Peyer's patch (tissue), 4 donors: ENCODE measurements at regions not wholly inside any gene's neighbourhood (a gene's known extent, or its start where the extent isn't known, plus 50 kb on each side); places are given as distances from the start of the nearest gene placed in this dataset.

Experiments used
- DNase-seq, 3 donors: peaks; one replicate each; pipeline ENCODE4 v3.0.0-alpha.2; 2017 to 2019
- H3K27ac ChIP-seq, 4 donors: fragments of 200-600 bp; sonication (generic); one replicate each; pipeline ENCODE4 v1.5.1; 2016 to 2019
- H3K27me3 ChIP-seq, 2 donors: fragments of 200-600 bp; sonication (generic); one replicate each; pipeline ENCODE4 v1.5.1; 2019
- H3K36me3 ChIP-seq, 3 donors: fragments of 200-600 bp; sonication (generic); one replicate each; pipeline ENCODE4 v1.5.1; 2016 to 2019
- H3K4me1 ChIP-seq, 4 donors: fragments of 200-600 bp; sonication (generic); one replicate each; pipeline ENCODE4 v1.5.1; 2016 to 2019
- H3K4me3 ChIP-seq, 4 donors: fragments of 200-600 bp; sonication (generic); 1 replicate in 3 of 4; 2 replicates in 1 of 4; pipeline ENCODE4 v1.5.1; 2016 to 2019; ENCODE audit warnings: mild to moderate bottlenecking in 1 of 4
- H3K9me3 ChIP-seq, 4 donors: fragments of 200-600 bp; sonication (generic); one replicate each; pipeline ENCODE4 v1.5.1; 2016 to 2019; ENCODE audit warnings: mild to moderate bottlenecking in 1 of 4
- CTCF ChIP-seq, 6 experiments: fragments of 450-650 bp in 4 of 6; fragments of 200-600 bp in 2 of 6; sonication (generic) in 1 of 6; IDR thresholded peaks; one replicate each; pipeline ENCODE4 v1.5.1; 2017 to 2019; ENCODE audit warnings: antibody characterized with exemption in 6 of 6, mild to moderate bottlenecking in 3 of 6, moderate library complexity in 1 of 6
- POLR2A ChIP-seq, 2 donors: fragments of 450-650 bp; IDR thresholded peaks; one replicate each; pipeline ENCODE4 v1.5.1; 2017; ENCODE audit warnings: antibody characterized with exemption in 2 of 2, mild to moderate bottlenecking in 2 of 2, moderate library complexity in 2 of 2

- H3K27ac ChIP-seq: no peak overlapping the region
- TF ChIP-seq CTCF (IDR thresholded peaks at IDR 0.05): no peak
- TF ChIP-seq POLR2A (IDR thresholded peaks at IDR 0.05): no peak
- no peaks in the 10 kb centered on the region for H3K4me1 ChIP-seq
- H3K27me3 ChIP-seq: no peaks in the 10 kb centered on the region
- H3K36me3 ChIP-seq: no peaks in the 10 kb centered on the region
- H3K9me3 ChIP-seq: no peaks in the 10 kb centered on the region
- H3K4me3 ChIP-seq: no peak overlapping the region
- no peak for DNase-seq
These were observed 216.8 kb upstream of the CDYL start for GRCh38 chr6:4559281-4559875.

- Histone ChIP-seq H3K27ac (no peak overlapping the region), H3K27me3 (no peaks in the 10 kb centered on the region), H3K9me3 (no peaks in the 10 kb centered on the region), H3K4me3 (no peak overlapping the region), H3K36me3 (no peaks in the 10 kb centered on the region), H3K4me1 (no peaks in the 10 kb centered on the region)
- no peak for TF ChIP-seq POLR2A (IDR thresholded peaks at IDR 0.05)
- TF ChIP-seq CTCF (IDR thresholded peaks at IDR 0.05): no peak
- no peak for DNase-seq
These were observed 221.6 kb upstream of the CDYL start for GRCh38 chr6:4554645-4555044.

GRCh38 chr6:4553387-4553786, 222.8 kb upstream of the CDYL start:
- Histone ChIP-seq H3K27ac (no peak overlapping the region), H3K4me1 (no peaks in the 10 kb centered on the region), H3K36me3 (no peaks in the 10 kb centered on the region), H3K9me3 (no peaks in the 10 kb centered on the region), H3K4me3 (no peak overlapping the region), H3K27me3 (no peaks in the 10 kb centered on the region)
- no peak for DNase-seq
- TF ChIP-seq CTCF (IDR thresholded peaks at IDR 0.05) (no peak), POLR2A (IDR thresholded peaks at IDR 0.05) (no peak)

- no peak overlapping the region for H3K27ac ChIP-seq
- no peaks in the 10 kb centered on the region for H3K9me3 ChIP-seq
- no peak for TF ChIP-seq POLR2A (IDR thresholded peaks at IDR 0.05)
- TF ChIP-seq CTCF (IDR thresholded peaks at IDR 0.05): no peak
- H3K4me3 ChIP-seq: no peak overlapping the region
- no peak for DNase-seq
- no peaks in the 10 kb centered on the region for H3K27me3 ChIP-seq
- no peaks in the 10 kb centered on the region for H3K36me3 ChIP-seq
- H3K4me1 ChIP-seq: no peaks in the 10 kb centered on the region
These were observed 226.0 kb upstream of the CDYL start for GRCh38 chr6:4550227-4550597.

GRCh38 chr6:4549556-4550226, 226.5 kb upstream of the CDYL start:
- H3K4me1 ChIP-seq: no peaks in the 10 kb centered on the region
- no peaks in the 10 kb centered on the region for H3K9me3 ChIP-seq
- no peaks in the 10 kb centered on the region for H3K36me3 ChIP-seq
- TF ChIP-seq CTCF (IDR thresholded peaks at IDR 0.05) (no peak), POLR2A (IDR thresholded peaks at IDR 0.05) (no peak)
- H3K27ac ChIP-seq: no peak overlapping the region
- H3K27me3 ChIP-seq: no peaks in the 10 kb centered on the region
- no peak for DNase-seq
- no peak overlapping the region for H3K4me3 ChIP-seq
